HL-60/S4 treated with retinoic acid at 250 ng/mL for 4 days and 3 days (cell line): ENCODE measurements at regions not wholly inside any gene's neighbourhood (a gene's known extent, or its start where the extent isn't known, plus 50 kb on each side); places are given as distances from the start of the nearest gene placed in this dataset.

Experiments
- in situ Hi-C: fragments of 300-500 bp; cut with MboI; formaldehyde crosslinking; loops from 2 replicates; pipeline ENCODE4 v1.7.0; 2022; ENCODE audit warnings: low sequenced_read_pairs

DNA sequence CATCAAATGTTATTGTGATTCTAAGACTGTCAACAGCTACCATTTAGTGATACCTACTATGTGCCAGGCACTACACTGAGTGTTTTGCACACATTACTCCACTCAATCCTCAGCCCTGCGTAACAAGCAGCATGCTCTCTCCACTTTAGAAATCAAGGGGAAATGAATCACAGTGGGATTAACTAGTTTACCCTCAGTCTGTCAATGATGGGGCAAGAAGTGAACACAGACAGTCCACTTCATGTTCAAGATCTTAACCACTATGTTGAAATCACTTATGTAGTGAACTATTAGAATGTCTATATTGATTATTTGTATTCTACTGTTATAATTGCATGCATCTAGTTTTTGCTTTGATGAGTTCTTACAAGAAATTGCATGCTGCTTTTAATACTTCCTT, 165.3 kb downstream of the LTN1 start:
- in situ Hi-C loops = no loop called here

GRCh38 chr21:28826569-28826968, 166.1 kb downstream of the LTN1 start:
- in situ Hi-C loops = no loop called here

- in situ Hi-C loops = no loop called here
Observed at GRCh38 chr21:28826021-28826420, 166.7 kb downstream of the LTN1 start.

GRCh38 chr21:28823429-28823828, 169.2 kb downstream of the LTN1 start:
- in situ Hi-C loops = no loop called here

GRCh38 chr21:28822486-28823335, 170.0 kb downstream of the LTN1 start:
- in situ Hi-C loops = no loop called here

- in situ Hi-C loops = no loop called here
Observed at GRCh38 chr21:28822123-28822399, 170.6 kb downstream of the LTN1 start.

DNA sequence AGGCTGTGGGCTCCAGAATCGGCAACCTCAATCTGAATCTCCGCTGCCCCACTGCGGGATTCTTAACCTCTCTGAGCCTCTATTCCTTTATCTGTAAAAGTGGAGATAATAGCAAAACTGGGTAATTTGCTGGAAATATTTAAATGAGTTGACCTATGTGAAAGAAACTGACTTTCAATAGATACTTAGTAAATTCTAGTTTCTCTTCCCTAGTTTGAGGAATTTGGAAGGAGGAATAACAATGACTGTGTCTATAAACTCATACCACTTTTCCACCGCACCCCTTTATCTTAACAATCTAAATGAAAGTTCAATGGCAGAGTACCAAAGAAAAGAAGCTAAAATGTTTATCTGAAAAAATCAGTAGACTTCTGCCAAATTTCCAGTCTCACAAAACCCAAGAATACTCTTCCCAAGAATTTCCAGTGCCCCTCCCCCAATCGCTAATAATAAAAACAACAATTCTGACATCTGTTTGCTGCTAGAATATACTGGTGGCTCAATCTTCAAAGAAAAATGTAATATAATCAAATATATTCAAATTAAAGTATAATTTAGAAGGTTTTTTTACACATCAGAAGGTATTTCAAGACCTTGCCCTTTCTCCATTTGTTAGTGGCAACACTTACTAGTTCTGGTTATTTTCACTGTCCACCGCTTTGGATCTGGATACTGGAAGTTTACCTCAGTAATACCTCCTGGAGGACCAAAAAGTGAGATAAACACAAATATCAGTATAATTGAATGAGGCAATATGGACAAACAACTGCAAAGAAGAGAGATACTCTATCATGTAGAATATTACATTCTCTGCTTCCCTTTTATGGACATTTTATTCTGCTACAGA, 171.2 kb downstream of the LTN1 start:
- in situ Hi-C loops = no loop called here

DNA sequence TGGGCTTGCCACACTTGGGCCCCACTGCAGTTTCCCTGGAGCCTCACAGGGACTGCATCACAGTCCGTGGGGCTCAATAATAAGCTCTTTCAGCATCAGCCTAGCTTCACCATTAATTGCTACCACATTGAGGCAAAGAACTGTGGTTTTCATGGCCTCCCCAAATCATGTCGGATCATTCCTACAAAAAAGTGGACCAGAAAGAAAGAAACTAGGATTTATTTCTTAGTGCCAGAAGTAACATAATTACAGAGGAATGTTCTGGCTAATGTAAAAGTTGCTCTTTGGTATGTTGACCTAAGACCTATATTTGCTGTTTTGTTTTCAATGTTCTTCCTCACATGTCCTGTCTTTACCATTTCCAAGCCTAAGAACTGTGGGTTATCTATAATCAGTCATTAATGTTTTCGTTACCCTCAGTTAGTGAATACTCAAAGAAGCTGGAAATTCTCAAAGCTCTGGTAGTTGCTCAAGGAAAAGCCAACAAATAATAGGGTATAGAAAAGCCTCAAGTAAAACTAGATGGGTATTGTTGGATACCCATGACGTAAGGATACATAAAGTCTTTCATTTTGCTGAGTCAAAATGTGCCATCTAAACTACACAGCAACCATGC, 173.9 kb downstream of the LTN1 start:
- in situ Hi-C loops = no loop called here

DNA sequence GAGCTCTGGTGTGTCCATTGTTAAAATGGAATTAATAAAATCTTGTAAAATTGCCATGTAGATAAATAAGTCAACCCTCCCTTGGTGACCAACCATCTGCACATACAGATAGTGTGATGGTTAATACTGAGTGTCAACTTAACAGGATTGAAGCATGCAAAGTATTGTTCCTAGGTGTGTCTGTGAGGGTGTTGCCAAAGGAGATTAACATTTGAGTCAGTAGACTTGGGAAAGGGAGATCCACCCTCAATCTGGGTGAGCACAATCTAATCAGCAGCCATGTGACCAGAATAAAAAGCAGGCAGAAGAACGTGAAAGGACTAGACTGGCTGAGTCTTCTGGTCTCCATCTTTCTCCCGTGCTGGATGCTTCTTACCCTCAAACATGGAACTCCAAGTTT, 174.8 kb downstream of the LTN1 start:
- in situ Hi-C loops = no loop called here

- in situ Hi-C loops = no loop called here
Observed at GRCh38 chr21:28811860-28812259, 180.8 kb downstream of the LTN1 start.

- in situ Hi-C loops = no loop called here
Observed at GRCh38 chr21:28810826-28811524, 181.7 kb downstream of the LTN1 start.

DNA sequence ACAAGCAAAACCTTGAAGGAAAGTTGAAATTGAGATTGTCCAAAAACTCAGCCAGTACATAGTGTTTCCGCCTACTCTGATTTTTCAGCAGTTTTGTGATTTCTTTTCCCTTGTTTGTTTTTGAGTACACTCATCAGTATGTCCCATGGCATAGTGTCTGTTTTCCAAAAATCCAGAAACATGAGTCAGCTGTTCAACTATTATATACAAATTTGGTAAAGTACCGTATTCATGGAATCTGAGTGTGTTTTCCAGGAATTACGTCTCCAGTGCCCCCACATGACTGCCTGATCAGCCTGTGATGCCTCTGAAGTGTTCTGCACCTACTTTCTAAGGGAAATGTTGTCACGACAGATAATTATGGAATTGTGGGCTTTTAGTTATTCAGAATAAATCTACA, 186.8 kb downstream of the LTN1 start:
- in situ Hi-C loops = no loop called here

DNA sequence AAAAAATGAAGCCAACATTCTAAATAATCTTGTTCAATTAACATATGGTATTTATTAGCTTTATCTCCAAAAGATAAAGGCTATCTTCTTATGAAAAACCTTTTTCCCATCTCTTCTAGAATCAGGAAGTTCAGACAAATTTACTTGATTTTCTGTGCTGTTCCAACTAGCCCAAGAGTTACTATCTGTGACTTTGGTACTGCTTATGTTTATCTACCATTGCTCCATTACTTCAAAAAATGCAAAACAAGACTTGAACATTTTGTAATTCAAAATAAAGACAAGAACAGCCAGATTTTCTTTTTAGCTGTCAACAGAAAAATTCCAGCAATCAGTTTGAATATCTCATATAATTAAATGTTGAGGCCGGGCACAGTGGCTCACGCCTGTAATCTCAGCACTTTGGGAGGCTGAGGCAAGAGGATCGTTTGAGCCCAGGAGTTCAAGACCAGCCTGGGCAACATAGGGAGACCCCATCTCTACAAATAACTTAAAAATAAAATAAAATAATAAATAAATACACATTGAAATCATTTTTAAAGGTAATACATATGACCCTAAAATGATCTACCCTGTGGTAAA, 188.5 kb downstream of the LTN1 start:
- in situ Hi-C loops = no loop called here

DNA sequence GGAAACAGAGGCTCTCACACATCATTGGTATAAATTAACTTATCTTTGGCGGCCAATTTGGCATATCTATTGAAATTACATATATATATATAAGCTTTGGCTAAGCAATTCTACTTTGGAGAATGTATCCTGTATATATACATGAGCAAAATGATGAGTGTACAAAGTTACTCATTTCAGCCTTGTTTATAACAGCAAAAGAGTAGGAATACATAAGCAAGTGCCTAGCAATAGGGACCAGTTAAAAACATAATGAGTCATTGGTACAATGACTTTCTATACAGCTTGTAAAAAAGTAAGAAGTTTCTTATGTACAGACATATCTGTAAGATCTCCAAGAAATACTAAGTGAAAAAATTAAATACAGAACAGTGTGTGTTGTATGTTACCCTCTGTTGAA, 190.8 kb downstream of the LTN1 start:
- in situ Hi-C loops = no loop called here

GRCh38 chr21:28799926-28800325, 192.8 kb downstream of the LTN1 start:
- in situ Hi-C loops = no loop called here

DNA sequence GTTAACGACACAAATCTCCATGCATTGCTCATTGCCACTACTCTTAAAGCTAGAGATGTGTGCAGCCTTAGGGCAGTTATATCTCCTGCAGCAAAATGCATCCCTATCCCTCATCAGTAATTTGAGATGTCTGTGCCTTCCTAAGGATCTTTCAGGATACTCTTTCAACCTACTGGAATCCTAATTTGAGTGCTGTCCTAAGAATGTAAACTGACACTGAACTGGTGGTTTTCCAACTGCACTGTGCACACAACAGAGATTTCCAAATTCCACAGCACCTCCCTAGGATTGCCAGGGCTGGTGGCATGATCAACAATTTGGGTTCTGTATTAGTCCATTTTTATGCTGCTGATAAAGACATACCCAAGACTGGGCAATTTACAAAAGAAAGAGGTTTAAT, 193.9 kb downstream of the LTN1 start:
- in situ Hi-C loops = no loop called here

GRCh38 chr21:28795251-28795650, 197.4 kb downstream of the LTN1 start:
- in situ Hi-C loops = no loop called here

- in situ Hi-C loops = no loop called here
Observed at GRCh38 chr21:28794371-28794851, 198.3 kb downstream of the LTN1 start.

DNA sequence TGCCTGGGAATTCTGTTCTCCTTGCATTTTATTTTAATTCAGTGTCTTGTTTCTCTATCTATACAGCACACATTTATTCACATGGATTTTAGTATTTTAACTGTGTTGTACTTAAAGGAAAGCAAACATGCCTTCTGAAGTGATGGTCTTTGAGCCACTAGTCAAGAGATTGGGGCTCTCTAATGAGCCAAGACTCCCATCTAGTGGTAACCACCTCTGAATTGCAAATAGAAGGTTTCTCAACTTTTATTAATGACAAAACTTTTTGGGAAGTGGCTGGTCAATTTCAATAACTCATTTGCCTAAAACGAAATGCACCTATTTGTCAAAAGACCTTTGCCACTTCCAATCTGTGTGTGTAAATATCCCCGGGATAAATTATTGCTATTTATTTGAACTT, 199.6 kb downstream of the LTN1 start:
- in situ Hi-C loops = no loop called here

- in situ Hi-C loops = no loop called here
Observed at GRCh38 chr21:28791595-28792282, 200.9 kb downstream of the LTN1 start.
